H1 (cell line): ENCODE measurements at regions not wholly inside any gene's neighbourhood (a gene's known extent, or its start where the extent isn't known, plus 50 kb on each side); places are given as distances from the start of the nearest gene placed in this dataset.

Source experiments
- CTCF ChIA-PET: fragments of 300-600 bp; sonication (Branson Sonifier 250); formaldehyde crosslinking; loops from one replicate; lab custom pipeline; 2021; ENCODE audit not compliant: partially characterized antibody; lab: Charles Lee
- POLR2A ChIA-PET: fragments of 300-600 bp; sonication (Branson Sonifier 250); formaldehyde crosslinking; loops from one replicate; lab custom pipeline; 2021; ENCODE audit warnings: inconsistent platforms; ENCODE audit not compliant: partially characterized antibody; lab: Charles Lee
- DNase-seq, 2 experiments: peaks; one replicate each; pipeline versions ENCODE4 v3.0.0 to v3.0.0-alpha.2; 2010 to 2022; ENCODE audit warnings: low spot score in 2 of 2, low read depth in 1 of 2, mixed read lengths in 1 of 2
- FAIRE-seq: peaks from 2 replicates; lab custom pipeline; 2011; peaks lifted over from hg19 to GRCh38; lab: Jason Lieb, UNC
- H2AFZ ChIP-seq: 2 replicates; pipeline ENCODE4 v1.8.1; 2012; ENCODE audit warnings: low read length, inconsistent platforms
- H2AK5ac ChIP-seq: 2 replicates; pipeline ENCODE4 v1.6.1; 2013; ENCODE audit warnings: low read depth, low read length
- H2BK120ac ChIP-seq: replicated peaks from 2 replicates; pipeline ENCODE3; 2013; ENCODE audit warnings: low read depth, low read length, inconsistent platforms
- H2BK12ac ChIP-seq: 2 replicates; pipeline ENCODE4 v1.6.1; 2013; ENCODE audit warnings: low read depth, low read length
- H2BK15ac ChIP-seq: 2 replicates; pipeline ENCODE4 v1.6.1; 2013; ENCODE audit warnings: low read length
- H2BK20ac ChIP-seq: 2 replicates; pipeline ENCODE4 v1.6.1; 2013; ENCODE audit warnings: low read length
- H2BK5ac ChIP-seq: 2 replicates; pipeline ENCODE4 v1.6.1; 2013; ENCODE audit warnings: low read depth, low read length
- H3K14ac ChIP-seq: 2 replicates; pipeline ENCODE4 v1.6.1; 2013; ENCODE audit warnings: inconsistent platforms; ENCODE audit not compliant: insufficient read length
- H3K18ac ChIP-seq: 2 replicates; pipeline ENCODE4 v1.6.1; 2013; ENCODE audit warnings: low read length; ENCODE audit errors: extremely low read depth
- H3K23ac ChIP-seq: 2 replicates; pipeline ENCODE4 v1.6.1; 2013; ENCODE audit warnings: inconsistent platforms; ENCODE audit not compliant: insufficient read length
- H3K23me2 ChIP-seq: 2 replicates; pipeline ENCODE4 v1.6.1; 2013; ENCODE audit warnings: low read depth, low read length
- H3K27ac ChIP-seq: 2 replicates; pipeline ENCODE4 v1.6.1; 2011; ENCODE audit warnings: low read depth, low read length, inconsistent platforms
- H3K27me3 ChIP-seq, 4 experiments: replicated peaks in 1 of 4; 1 replicate in 1 of 4; 2 replicates in 3 of 4; pipeline versions ENCODE4 v1.6.1 to v1.8.1; 2011 to 2013; ENCODE audit warnings: low read length in 3 of 4, mild to moderate bottlenecking in 3 of 4, inconsistent platforms in 2 of 4, mixed read lengths in 2 of 4, moderate library complexity in 1 of 4; ENCODE audit not compliant: control insufficient read depth in 3 of 4, insufficient read depth in 3 of 4; ENCODE audit errors: extremely low read depth in 1 of 4
- H3K36me3 ChIP-seq, 4 experiments: 2 replicates each; pipeline versions ENCODE4 v1.6.1 to v1.8.1; 2011 to 2013; ENCODE audit warnings: mild to moderate bottlenecking in 4 of 4, low read length in 3 of 4, moderate library complexity in 2 of 4, control low read depth in 1 of 4, inconsistent platforms in 1 of 4; ENCODE audit not compliant: insufficient read depth in 4 of 4, control insufficient read depth in 2 of 4
- H3K4ac ChIP-seq: replicated peaks from 2 replicates; pipeline ENCODE3; 2013; ENCODE audit warnings: low read length, low read depth, mixed read lengths, inconsistent platforms; ENCODE audit not compliant: insufficient read length
- H3K4me1 ChIP-seq, 4 experiments: replicated peaks in 1 of 4; 1 replicate in 1 of 4; 2 replicates in 3 of 4; pipeline versions ENCODE4 v1.6.1 to v1.8.1; 2011 to 2013; ENCODE audit warnings: low read length in 3 of 4, inconsistent platforms in 2 of 4, mixed read lengths in 1 of 4; ENCODE audit not compliant: insufficient read depth in 4 of 4, control insufficient read depth in 3 of 4
- H3K4me2 ChIP-seq, 2 experiments: 2 replicates each; pipeline versions ENCODE4 v1.6.1 to v1.8.1; 2011 to 2013; ENCODE audit warnings: low read depth in 2 of 2, low read length in 2 of 2, control low read depth in 1 of 2, inconsistent platforms in 1 of 2, mild to moderate bottlenecking in 1 of 2; ENCODE audit not compliant: insufficient read depth in 1 of 2
- H3K4me3 ChIP-seq, 4 experiments: fragments of 200-600, 300-600 bp in 1 of 4; sonication (generic), shearing (Covaris generic), sonication (Bioruptor Twin) in 1 of 4; 2 replicates each; pipeline versions ENCODE4 v1.5.1 to v1.8.1; 2011 to 2016; ENCODE audit warnings: low read length in 4 of 4, low read depth in 3 of 4, control low read depth in 2 of 4, inconsistent platforms in 2 of 4, mild to moderate bottlenecking in 2 of 4, mixed read lengths in 1 of 4, moderate library complexity in 1 of 4; ENCODE audit not compliant: insufficient read depth in 2 of 4; ENCODE audit errors: extremely low read depth in 1 of 4
- H3K56ac ChIP-seq: replicated peaks from 2 replicates; pipeline ENCODE3; 2013; ENCODE audit warnings: low read depth, mild to moderate bottlenecking, mixed read lengths, low read length, inconsistent platforms; ENCODE audit not compliant: insufficient read length
- H3K79me1 ChIP-seq: 2 replicates; pipeline ENCODE4 v1.6.1; 2013; ENCODE audit warnings: low read depth, low read length, control low read depth
- H3K79me2 ChIP-seq, 2 experiments: 2 replicates each; pipeline versions ENCODE4 v1.6.1 to v1.8.1; 2012 to 2013; ENCODE audit warnings: low read length in 2 of 2, mild to moderate bottlenecking in 2 of 2, inconsistent platforms in 1 of 2; ENCODE audit not compliant: insufficient read depth in 2 of 2, control insufficient read depth in 1 of 2
- H3K9ac ChIP-seq, 4 experiments: replicated peaks in 1 of 4; 1 replicate in 1 of 4; 2 replicates in 3 of 4; pipeline versions ENCODE4 v1.6.1 to v1.8.1; 2011 to 2013; ENCODE audit warnings: low read depth in 3 of 4, low read length in 3 of 4, control low read depth in 2 of 4, mild to moderate bottlenecking in 2 of 4, moderate library complexity in 2 of 4, inconsistent platforms in 1 of 4; ENCODE audit errors: extremely low read depth in 1 of 4
- H3K9me3 ChIP-seq, 2 experiments: 2 replicates each; pipeline versions ENCODE4 v1.6.1 to v1.8.1; 2012 to 2013; ENCODE audit warnings: mild to moderate bottlenecking in 2 of 2, moderate library complexity in 2 of 2, control low read depth in 1 of 2, inconsistent platforms in 1 of 2, low read depth in 1 of 2, low read length in 1 of 2, mixed read lengths in 1 of 2; ENCODE audit not compliant: insufficient read depth in 2 of 2
- H4K20me1 ChIP-seq, 2 experiments: replicated peaks in 1 of 2; 2 replicates each; pipeline versions ENCODE3 to v1.8.1; 2011 to 2013; ENCODE audit warnings: inconsistent platforms in 2 of 2, low read length in 2 of 2, mild to moderate bottlenecking in 1 of 2; ENCODE audit not compliant: insufficient read depth in 2 of 2, control insufficient read depth in 1 of 2
- H4K5ac ChIP-seq: 2 replicates; pipeline ENCODE4 v1.6.1; 2013; ENCODE audit warnings: low read length, low read depth, mixed read lengths, inconsistent platforms; ENCODE audit not compliant: insufficient read length
- H4K8ac ChIP-seq: 2 replicates; pipeline ENCODE4 v1.8.0; 2013; ENCODE audit warnings: mild to moderate bottlenecking, moderate library complexity, low read length, inconsistent platforms; ENCODE audit not compliant: insufficient read depth; ENCODE audit errors: extremely low read depth
- H4K91ac ChIP-seq: replicated peaks from 2 replicates; pipeline ENCODE3; 2013; ENCODE audit warnings: low read length, mixed read lengths, inconsistent platforms; ENCODE audit not compliant: insufficient read length
- CHD2 ChIP-seq: IDR thresholded peaks from 2 replicates; pipeline ENCODE4 v1.6.1; 2012; ENCODE audit warnings: low read length, improper control_type of control experiment
- GABPA ChIP-seq: IDR thresholded peaks from 2 replicates; pipeline ENCODE4 v1.6.1; 2011; ENCODE audit warnings: mild to moderate bottlenecking, low read length, moderate library complexity, borderline replicate concordance; ENCODE audit not compliant: insufficient read depth
- GTF2F1 ChIP-seq: IDR thresholded peaks from 2 replicates; pipeline ENCODE4 v1.6.1; 2012; ENCODE audit warnings: low read depth, low read length, improper control_type of control experiment, borderline replicate concordance
- HDAC6 ChIP-seq: IDR thresholded peaks from one replicate; pipeline ENCODE4 v1.7.1; 2012; ENCODE audit warnings: low read depth, mild to moderate bottlenecking, inconsistent platforms, low read length, moderate library complexity
- POLR2A ChIP-seq, 2 experiments: IDR thresholded peaks; 1 replicate in 1 of 2; 2 replicates in 1 of 2; pipeline ENCODE4 v1.6.1; 2011; ENCODE audit warnings: low read depth in 2 of 2, low read length in 2 of 2, mild to moderate bottlenecking in 2 of 2; ENCODE audit errors: control extremely low read depth in 1 of 2
- POU5F1 ChIP-seq: IDR thresholded peaks from 2 replicates; pipeline ENCODE4 v1.6.1; 2011; ENCODE audit warnings: low read depth, mild to moderate bottlenecking, low read length, moderate library complexity
- RAD21 ChIP-seq, 2 experiments: IDR thresholded peaks in 1 of 2; conservative IDR thresholded peaks in 1 of 2; 2 replicates each; pipeline ENCODE4 v1.6.1; 2011; ENCODE audit warnings: low read depth in 2 of 2, low read length in 2 of 2, improper control_type of control experiment in 1 of 2, inconsistent platforms in 1 of 2, mild to moderate bottlenecking in 1 of 2, moderate library complexity in 1 of 2
- RNF2 ChIP-seq: fragments of 200-900, 300-1000 bp; sonication (generic); IDR thresholded peaks from 2 replicates; pipeline ENCODE4 v1.7.1; 2016; ENCODE audit warnings: borderline replicate concordance, low read depth, mild to moderate bottlenecking, antibody characterized with exemption, low read length; ENCODE audit not compliant: poor library complexity, severe bottlenecking; ENCODE audit errors: missing control alignments
- SP1 ChIP-seq: IDR thresholded peaks from 2 replicates; pipeline ENCODE4 v1.6.1; 2011; ENCODE audit warnings: low read depth, low read length
- SRF ChIP-seq: IDR thresholded peaks from 2 replicates; pipeline ENCODE4 v1.6.1; 2011; ENCODE audit warnings: mild to moderate bottlenecking, low read depth, low read length, moderate library complexity
- TBP ChIP-seq: IDR thresholded peaks from 2 replicates; pipeline ENCODE4 v1.6.1; 2011; ENCODE audit warnings: low read depth, low read length, improper control_type of control experiment
- WGBS, 2 experiments: shearing (Covaris generic) in 1 of 2; methylation state at CpG; one replicate each; pipeline versions ENCODE4 v1.1.6 to v1.1.7; 2013 to 2015; ENCODE audit warnings: low lambda C conversion rate in 2 of 2, mixed read lengths in 2 of 2, inconsistent platforms in 1 of 2, low coverage in 1 of 2, missing lambda C conversion rate in 1 of 2; ENCODE audit not compliant: insufficient replicate concordance in 2 of 2, insufficient coverage in 1 of 2, insufficient read length in 1 of 2; ENCODE audit errors: extremely low coverage in 1 of 2, missing lambda C conversion rate in 1 of 2; 5-methylcytosine and 5-hydroxymethylcytosine counted together
- TF ChIP-seq, protein P1 (sequence below): IDR thresholded peaks from 2 replicates; pipeline ENCODE4 v1.6.1; 2011; ENCODE audit warnings: low read length, improper control_type of control experiment

DNA sequence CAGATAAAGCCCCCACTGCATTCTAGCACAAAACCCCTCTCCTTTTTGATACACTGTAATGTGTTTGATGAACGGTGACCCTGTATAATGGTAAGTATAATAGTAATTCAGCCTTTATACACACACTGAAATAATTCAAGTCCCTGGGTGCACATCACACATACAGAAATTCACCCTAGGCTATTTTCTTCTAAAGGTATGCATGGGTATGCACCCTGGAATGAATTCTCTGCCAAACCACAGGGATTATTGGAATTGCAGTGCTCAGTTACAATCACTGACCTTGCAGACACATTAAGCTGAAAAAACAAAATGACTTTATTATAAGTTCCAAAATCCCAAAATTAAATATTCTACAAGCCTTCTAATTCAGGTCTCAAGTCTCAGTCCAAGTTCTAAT lies 245.9 kb upstream of the FAT3 start:
- H3K4me2 ChIP-seq, result no peak overlapping the region
- H2BK15ac ChIP-seq, result no peak overlapping the region
- no peak overlapping the region for H2BK120ac ChIP-seq
- FAIRE-seq (no peak), DNase-seq (no peak)
- no peak overlapping the region for H3K56ac ChIP-seq
- H3K4me1 ChIP-seq, result no peaks in the 10 kb centered on the region; a peak in 1 of 7 replicates
- no peak overlapping the region for H3K9ac ChIP-seq
- H3K14ac ChIP-seq, result no peak overlapping the region
- no peak overlapping the region for H4K91ac ChIP-seq
- H2BK5ac ChIP-seq, result no peak overlapping the region
- H2AK5ac ChIP-seq, result no peak overlapping the region
- no peak overlapping the region for H2BK20ac ChIP-seq
- 85% methylated on average over 1 of the region's 1 CpG; no CpG with 5 or more reads in 1 of the 2 experiments for WGBS, 2 experiments
- no peak overlapping the region for H4K5ac ChIP-seq
- no peaks in the 10 kb centered on the region for H3K23me2 ChIP-seq
- no peak overlapping the region for H3K18ac ChIP-seq
- H4K20me1 ChIP-seq, result no peaks in the 10 kb centered on the region
- no peaks in the 10 kb centered on the region for H3K36me3 ChIP-seq
- no peak overlapping the region for H3K4ac ChIP-seq
- H3K79me1 ChIP-seq, result no peaks in the 10 kb centered on the region
- no peaks in the 10 kb centered on the region for H3K79me2 ChIP-seq
- no peak overlapping the region for H2AFZ ChIP-seq
- no peak for TF ChIP-seq RAD21 (IDR thresholded peaks at IDR 0.05 in 1 of 2, conservative IDR thresholded peaks at IDR 0.05 in 1 of 2; ENCODE audit: low read depth in 2 of 2, low read length in 2 of 2)
- TF ChIP-seq SRF, result no peak
- no peak for TF ChIP-seq GTF2F1
- TF ChIP-seq GABPA, result no peak
- no peak for TF ChIP-seq POLR2A (IDR thresholded peaks at IDR 0.05; ENCODE audit: control extremely low read depth in 1 of 2, low read depth in 2 of 2, low read length in 2 of 2)
- no peak for TF ChIP-seq SP1
- TF ChIP-seq, protein P1, sequence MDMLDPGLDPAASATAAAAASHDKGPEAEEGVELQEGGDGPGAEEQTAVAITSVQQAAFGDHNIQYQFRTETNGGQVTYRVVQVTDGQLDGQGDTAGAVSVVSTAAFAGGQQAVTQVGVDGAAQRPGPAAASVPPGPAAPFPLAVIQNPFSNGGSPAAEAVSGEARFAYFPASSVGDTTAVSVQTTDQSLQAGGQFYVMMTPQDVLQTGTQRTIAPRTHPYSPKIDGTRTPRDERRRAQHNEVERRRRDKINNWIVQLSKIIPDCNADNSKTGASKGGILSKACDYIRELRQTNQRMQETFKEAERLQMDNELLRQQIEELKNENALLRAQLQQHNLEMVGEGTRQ, result no peak
- no peak for TF ChIP-seq TBP
- no peak for TF ChIP-seq POU5F1
- no peak for TF ChIP-seq HDAC6
- TF ChIP-seq RNF2, result no peak
- TF ChIP-seq CHD2, result no peak
- H4K8ac ChIP-seq, result no peak overlapping the region
- no peaks in the 10 kb centered on the region for H3K9me3 ChIP-seq
- H3K27ac ChIP-seq, result no peak overlapping the region
- no peak overlapping the region for H3K23ac ChIP-seq
- H3K27me3 ChIP-seq, result no peaks in the 10 kb centered on the region
- H3K4me3 ChIP-seq, result no peak overlapping the region
- CTCF ChIA-PET, result no interaction called here
- no peak overlapping the region for H2BK12ac ChIP-seq
- POLR2A ChIA-PET, result interaction anchor here (0.6 kb wide), 1 partner anchor 294 kb away, joined by 3 read pairs; no protein-coding TSS in a partner anchor
